HCT116 (cell line): ENCODE measurements at regions not wholly inside any gene's neighbourhood (a gene's known extent, or its start where the extent isn't known, plus 50 kb on each side); places are given as distances from the start of the nearest gene placed in this dataset.

Source experiments
- ATAC-seq: fragments of 200-7000 bp; cut with Tn5 transposase; 2 replicates; pipeline ENCODE4 v1.9.1; 2020; ENCODE audit warnings: mild to moderate bottlenecking, moderate library complexity
- BruUV-seq: library from RNA; stranded (reverse); fragments of 400-500 nt; replicated peaks from 2 replicates; lab custom pipeline; 2021; lab: Mats Ljungman, UMichigan
- CTCF ChIA-PET: fragments of 300-600 bp; sonication (Branson Sonifier 250); formaldehyde crosslinking; loops from one replicate; lab custom pipeline; 2021; ENCODE audit warnings: antibody characterized with exemption; lab: Charles Lee
- POLR2A ChIA-PET: fragments of 300-600, 350-600 bp; sonication (Branson Sonifier 250); formaldehyde crosslinking; loops from one replicate; lab custom pipeline; 2021; ENCODE audit warnings: antibody characterized with exemption; lab: Charles Lee
- RAD21 ChIA-PET, 2 experiments: fragments of 300-600 bp; sonication (Branson Sonifier 250); formaldehyde crosslinking; loops; one replicate each; lab custom pipeline; 2023; ENCODE audit warnings: low total read pairs in 2 of 2; ENCODE audit not compliant: uncharacterized antibody in 2 of 2, unreplicated experiment in 2 of 2, low non-redundant PET in 1 of 2; lab: Charles Lee
- DNase-seq: peaks from one replicate; pipeline ENCODE4 v3.0.0-alpha.2; 2010; ENCODE audit warnings: low read depth, low spot score
- H2AFZ ChIP-seq: fragments of 200-600 bp; shearing (Covaris generic), sonication (generic); 2 replicates; pipeline ENCODE4 v1.6.1; 2017; ENCODE audit warnings: low read depth, mixed run types, mixed read lengths, antibody characterized with exemption, low read length; ENCODE audit not compliant: poor library complexity, severe bottlenecking
- H3K27ac ChIP-seq: 2 replicates; pipeline ENCODE4 v1.5.1; 2012; ENCODE audit warnings: low read depth, low read length
- H3K27me3 ChIP-seq: fragments of 200-600 bp; sonication (generic); 2 replicates; pipeline ENCODE4 v1.6.1; 2016; ENCODE audit warnings: mixed run types, low read length, mixed read lengths; ENCODE audit not compliant: insufficient read depth
- H3K36me3 ChIP-seq, 2 experiments: fragments of 200-500 bp in 1 of 2; fragments of 200-600 bp in 1 of 2; sonication (Bioruptor generic) in 1 of 2; sonication (generic) in 1 of 2; 2 replicates each; pipeline versions ENCODE4 v1.5.1 to v1.6.1; 2014 to 2016; ENCODE audit warnings: low read length in 2 of 2, inconsistent platforms in 1 of 2, mixed read lengths in 1 of 2, mixed run types in 1 of 2; ENCODE audit not compliant: insufficient read depth in 2 of 2, control insufficient read depth in 1 of 2
- H3K4me1 ChIP-seq, 2 experiments: fragments of 200-600 bp in 1 of 2; sonication (generic) in 1 of 2; 2 replicates each; pipeline versions ENCODE4 v1.5.1 to v1.6.1; 2012 to 2017; ENCODE audit warnings: low read length in 2 of 2, inconsistent platforms in 1 of 2, mild to moderate bottlenecking in 1 of 2, mixed read lengths in 1 of 2, mixed run types in 1 of 2, moderate library complexity in 1 of 2; ENCODE audit not compliant: insufficient read depth in 2 of 2, control insufficient read depth in 1 of 2
- H3K4me2 ChIP-seq: fragments of 200-600 bp; sonication (generic); 2 replicates; pipeline ENCODE4 v1.6.1; 2017; ENCODE audit warnings: mixed run types, low read length, mixed read lengths
- H3K4me3 ChIP-seq, 2 experiments: fragments of 200-600 bp in 1 of 2; sonication (generic) in 1 of 2; replicated peaks in 1 of 2; 2 replicates each; pipeline ENCODE4 v1.5.1; 2011 to 2016; ENCODE audit warnings: low read length in 2 of 2, control low read depth in 1 of 2, low read depth in 1 of 2, mild to moderate bottlenecking in 1 of 2, mixed read lengths in 1 of 2, mixed run types in 1 of 2
- H3K79me2 ChIP-seq: fragments of 200-600 bp; sonication (generic); 2 replicates; pipeline ENCODE4 v1.6.1; 2017; ENCODE audit warnings: mild to moderate bottlenecking, mixed run types, low read length, moderate library complexity, mixed read lengths; ENCODE audit not compliant: insufficient read depth
- H3K9ac ChIP-seq: fragments of 200-600 bp; sonication (generic); 2 replicates; pipeline ENCODE4 v1.6.1; 2016; ENCODE audit warnings: low read length, mixed read lengths
- H3K9me2 ChIP-seq: fragments of 200-600 bp; sonication (generic), shearing (Covaris generic); 2 replicates; pipeline ENCODE4 v1.6.1; 2017; ENCODE audit warnings: mixed run types, mild to moderate bottlenecking, moderate library complexity; ENCODE audit not compliant: insufficient read depth
- H3K9me3 ChIP-seq, 2 experiments: fragments of 200-500 bp in 1 of 2; fragments of 200-600 bp in 1 of 2; sonication (Bioruptor generic) in 1 of 2; sonication (generic) in 1 of 2; 2 replicates each; pipeline ENCODE4 v1.6.1; 2014 to 2017; ENCODE audit warnings: low read length in 2 of 2, mixed read lengths in 2 of 2, inconsistent platforms in 1 of 2, low read depth in 1 of 2, mild to moderate bottlenecking in 1 of 2, mixed run types in 1 of 2, moderate library complexity in 1 of 2; ENCODE audit not compliant: control insufficient read depth in 1 of 2, insufficient read depth in 1 of 2
- H4K20me1 ChIP-seq: fragments of 200-600 bp; sonication (generic), shearing (Covaris generic); 2 replicates; pipeline ENCODE4 v1.6.1; 2017; ENCODE audit warnings: mixed run types, mild to moderate bottlenecking, moderate library complexity; ENCODE audit not compliant: insufficient read depth
- CBX3 ChIP-seq: IDR thresholded peaks from 2 replicates; pipeline ENCODE4 v1.6.1; 2012; ENCODE audit warnings: low read depth
- EGR1 ChIP-seq: IDR thresholded peaks from 2 replicates; pipeline ENCODE4 v1.6.1; 2012; ENCODE audit warnings: low read depth
- ELF1 ChIP-seq: IDR thresholded peaks from 2 replicates; pipeline ENCODE4 v1.6.1; 2012; ENCODE audit warnings: low read depth, borderline replicate concordance
- EZH2 ChIP-seq: fragments of 200-600 bp; sonication (generic); IDR thresholded peaks from 2 replicates; pipeline ENCODE4 v1.6.1; 2017; ENCODE audit warnings: antibody characterized with exemption, mixed run types
- EZH2phosphoT487 ChIP-seq: fragments of 200-600 bp; IDR thresholded peaks from 2 replicates; pipeline ENCODE4 v1.6.1; 2018; ENCODE audit warnings: antibody characterized with exemption, borderline replicate concordance
- FOSL1 ChIP-seq: IDR thresholded peaks from 2 replicates; pipeline ENCODE4 v1.6.1; 2012; ENCODE audit warnings: low read depth
- POLR2AphosphoS5 ChIP-seq: IDR thresholded peaks from 2 replicates; pipeline ENCODE4 v1.6.1; 2011; ENCODE audit warnings: mild to moderate bottlenecking, low read depth, low read length, moderate library complexity
- SIN3A ChIP-seq: IDR thresholded peaks from 2 replicates; pipeline ENCODE4 v1.6.1; 2012; ENCODE audit warnings: low read depth
- SRF ChIP-seq: IDR thresholded peaks from 2 replicates; pipeline ENCODE4 v1.6.1; 2012; ENCODE audit warnings: low read depth
- intact Hi-C: fragments of 100-400 bp; cut with micrococcal nuclease; formaldehyde crosslinking; loops from 2 replicates; pipeline ENCODE4 v1.10.0; 2022
- TF ChIP-seq, protein P1 (sequence below): IDR thresholded peaks from 2 replicates; pipeline ENCODE4 v1.6.1; 2012; ENCODE audit warnings: low read depth
- TF ChIP-seq, protein P2 (sequence below), 3 experiments: fragments of 200-600 bp in 1 of 3; sonication (generic) in 1 of 3; IDR thresholded peaks in 2 of 3; conservative IDR thresholded peaks in 1 of 3; 2 replicates each; pipeline ENCODE4 v1.5.1; 2012 to 2017; ENCODE audit warnings: low read depth in 2 of 3, low read length in 2 of 3, antibody characterized with exemption in 1 of 3, borderline replicate concordance in 1 of 3, control low read depth in 1 of 3, mild to moderate bottlenecking in 1 of 3, mixed read lengths in 1 of 3, mixed run types in 1 of 3, moderate library complexity in 1 of 3; ENCODE audit not compliant: insufficient read depth in 1 of 3
- TF ChIP-seq, protein P3 (sequence below): IDR thresholded peaks from 2 replicates; pipeline ENCODE4 v1.6.1; 2012

DNA sequence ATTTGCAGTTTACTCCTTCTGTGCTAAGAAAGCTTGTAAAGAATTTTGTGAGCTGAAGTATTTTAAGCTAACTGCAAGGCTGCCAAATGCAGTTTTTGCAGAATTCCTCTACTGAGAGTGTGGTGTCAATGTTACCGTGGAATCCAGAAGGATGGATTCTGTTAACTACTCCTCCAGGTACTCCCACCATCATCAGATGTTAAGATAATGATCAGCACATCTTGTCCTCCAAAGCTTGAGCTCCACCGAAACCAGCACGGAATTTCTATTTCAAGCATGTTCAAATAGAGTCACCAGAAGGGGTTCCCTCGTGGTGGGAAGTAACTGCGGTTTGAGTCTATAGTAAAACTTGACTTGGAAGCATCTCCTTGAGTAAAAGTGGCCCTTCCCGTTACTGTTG lies 64.3 kb upstream of the CDKN3 start:
- H3K27ac ChIP-seq: no peak overlapping the region
- no peak for TF ChIP-seq SIN3A
- TF ChIP-seq, protein P1, sequence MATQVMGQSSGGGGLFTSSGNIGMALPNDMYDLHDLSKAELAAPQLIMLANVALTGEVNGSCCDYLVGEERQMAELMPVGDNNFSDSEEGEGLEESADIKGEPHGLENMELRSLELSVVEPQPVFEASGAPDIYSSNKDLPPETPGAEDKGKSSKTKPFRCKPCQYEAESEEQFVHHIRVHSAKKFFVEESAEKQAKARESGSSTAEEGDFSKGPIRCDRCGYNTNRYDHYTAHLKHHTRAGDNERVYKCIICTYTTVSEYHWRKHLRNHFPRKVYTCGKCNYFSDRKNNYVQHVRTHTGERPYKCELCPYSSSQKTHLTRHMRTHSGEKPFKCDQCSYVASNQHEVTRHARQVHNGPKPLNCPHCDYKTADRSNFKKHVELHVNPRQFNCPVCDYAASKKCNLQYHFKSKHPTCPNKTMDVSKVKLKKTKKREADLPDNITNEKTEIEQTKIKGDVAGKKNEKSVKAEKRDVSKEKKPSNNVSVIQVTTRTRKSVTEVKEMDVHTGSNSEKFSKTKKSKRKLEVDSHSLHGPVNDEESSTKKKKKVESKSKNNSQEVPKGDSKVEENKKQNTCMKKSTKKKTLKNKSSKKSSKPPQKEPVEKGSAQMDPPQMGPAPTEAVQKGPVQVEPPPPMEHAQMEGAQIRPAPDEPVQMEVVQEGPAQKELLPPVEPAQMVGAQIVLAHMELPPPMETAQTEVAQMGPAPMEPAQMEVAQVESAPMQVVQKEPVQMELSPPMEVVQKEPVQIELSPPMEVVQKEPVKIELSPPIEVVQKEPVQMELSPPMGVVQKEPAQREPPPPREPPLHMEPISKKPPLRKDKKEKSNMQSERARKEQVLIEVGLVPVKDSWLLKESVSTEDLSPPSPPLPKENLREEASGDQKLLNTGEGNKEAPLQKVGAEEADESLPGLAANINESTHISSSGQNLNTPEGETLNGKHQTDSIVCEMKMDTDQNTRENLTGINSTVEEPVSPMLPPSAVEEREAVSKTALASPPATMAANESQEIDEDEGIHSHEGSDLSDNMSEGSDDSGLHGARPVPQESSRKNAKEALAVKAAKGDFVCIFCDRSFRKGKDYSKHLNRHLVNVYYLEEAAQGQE: no peak
- no peak for TF ChIP-seq SRF
- TF ChIP-seq EZH2phosphoT487: no peak
- no peak for TF ChIP-seq CBX3
- TF ChIP-seq ELF1: no peak
- TF ChIP-seq, protein P2, sequence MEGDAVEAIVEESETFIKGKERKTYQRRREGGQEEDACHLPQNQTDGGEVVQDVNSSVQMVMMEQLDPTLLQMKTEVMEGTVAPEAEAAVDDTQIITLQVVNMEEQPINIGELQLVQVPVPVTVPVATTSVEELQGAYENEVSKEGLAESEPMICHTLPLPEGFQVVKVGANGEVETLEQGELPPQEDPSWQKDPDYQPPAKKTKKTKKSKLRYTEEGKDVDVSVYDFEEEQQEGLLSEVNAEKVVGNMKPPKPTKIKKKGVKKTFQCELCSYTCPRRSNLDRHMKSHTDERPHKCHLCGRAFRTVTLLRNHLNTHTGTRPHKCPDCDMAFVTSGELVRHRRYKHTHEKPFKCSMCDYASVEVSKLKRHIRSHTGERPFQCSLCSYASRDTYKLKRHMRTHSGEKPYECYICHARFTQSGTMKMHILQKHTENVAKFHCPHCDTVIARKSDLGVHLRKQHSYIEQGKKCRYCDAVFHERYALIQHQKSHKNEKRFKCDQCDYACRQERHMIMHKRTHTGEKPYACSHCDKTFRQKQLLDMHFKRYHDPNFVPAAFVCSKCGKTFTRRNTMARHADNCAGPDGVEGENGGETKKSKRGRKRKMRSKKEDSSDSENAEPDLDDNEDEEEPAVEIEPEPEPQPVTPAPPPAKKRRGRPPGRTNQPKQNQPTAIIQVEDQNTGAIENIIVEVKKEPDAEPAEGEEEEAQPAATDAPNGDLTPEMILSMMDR (IDR thresholded peaks at IDR 0.05 in 2 of 3, conservative IDR thresholded peaks at IDR 0.05 in 1 of 3; ENCODE audit: borderline replicate concordance in 1 of 3, insufficient read depth in 1 of 3, low read depth in 2 of 3, low read length in 2 of 3): no peak
- TF ChIP-seq, protein P3, sequence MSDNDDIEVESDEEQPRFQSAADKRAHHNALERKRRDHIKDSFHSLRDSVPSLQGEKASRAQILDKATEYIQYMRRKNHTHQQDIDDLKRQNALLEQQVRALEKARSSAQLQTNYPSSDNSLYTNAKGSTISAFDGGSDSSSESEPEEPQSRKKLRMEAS: no peak
- no peak for TF ChIP-seq FOSL1
- TF ChIP-seq EZH2: no peak
- TF ChIP-seq EGR1: no peak
- TF ChIP-seq POLR2AphosphoS5: no peak
- no peak for DNase-seq
- peaks cover 9 to 25% of the 10 kb centered on the region in 2 experiments for H3K4me1 ChIP-seq
- no peak overlapping the region for H3K4me2 ChIP-seq
- CTCF ChIA-PET: no interaction called here
- H3K9ac ChIP-seq: no peak overlapping the region
- no peaks in the 10 kb centered on the region for H3K9me2 ChIP-seq
- ATAC-seq: no peak
- H3K27me3 ChIP-seq: no peaks in the 10 kb centered on the region
- H2AFZ ChIP-seq: no peak overlapping the region
- RAD21 ChIA-PET: no interaction called here
- no peaks in the 10 kb centered on the region for H3K36me3 ChIP-seq
- H4K20me1 ChIP-seq: no peaks in the 10 kb centered on the region
- no peak overlapping the region for H3K4me3 ChIP-seq
- no TSS peak for BruUV-seq
- H3K79me2 ChIP-seq: no peaks in the 10 kb centered on the region
- POLR2A ChIA-PET: no interaction called here
- intact Hi-C loops: no loop called here
- no peaks in the 10 kb centered on the region for H3K9me3 ChIP-seq
